A172 (cell line): ENCODE measurements at regions not wholly inside any gene's neighbourhood (a gene's known extent, or its start where the extent isn't known, plus 50 kb on each side); places are given as distances from the start of the nearest gene placed in this dataset.

ENCODE experiments used
- DNase-seq: peaks from one replicate; pipeline ENCODE4 v3.0.0-alpha.2; 2015; ENCODE audit warnings: low spot score

- DNase-seq: no peak
Observed at GRCh38 chr5:116848954-116849581, 274.4 kb upstream of the SEMA6A start.

- DNase-seq: no peak
Observed at GRCh38 chr5:116847960-116848359, 273.3 kb upstream of the SEMA6A start.

- DNase-seq: no peak
Observed at GRCh38 chr5:116844015-116844414, 269.4 kb upstream of the SEMA6A start.

GRCh38 chr5:116842514-116842961 is 267.9 kb upstream of the SEMA6A start:
- no peak for DNase-seq

DNA sequence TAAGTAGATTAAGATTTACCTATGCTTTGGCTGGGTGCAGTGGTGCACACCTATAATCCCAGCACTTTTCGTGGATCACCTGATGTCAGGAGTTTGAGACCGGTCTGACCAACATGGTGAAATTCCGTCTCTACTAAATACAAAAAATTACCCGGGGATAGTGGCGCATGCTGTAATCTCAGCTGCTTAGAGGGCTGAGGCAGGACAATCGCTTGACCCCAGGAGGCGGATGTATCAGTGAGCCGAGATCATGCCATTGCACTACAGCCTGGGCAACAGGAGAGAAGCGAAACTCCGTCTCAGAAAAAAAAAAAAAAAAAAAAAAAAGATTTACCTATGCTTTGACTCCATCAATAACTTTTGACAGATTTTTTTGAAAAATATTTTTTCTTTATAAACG is 267.1 kb upstream of the SEMA6A start:
- DNase-seq: no peak

GRCh38 chr5:116838011-116838536 is 263.5 kb upstream of the SEMA6A start:
- no peak for DNase-seq

GRCh38 chr5:116834796-116835515 is 260.3 kb upstream of the SEMA6A start:
- no peak for DNase-seq

DNA sequence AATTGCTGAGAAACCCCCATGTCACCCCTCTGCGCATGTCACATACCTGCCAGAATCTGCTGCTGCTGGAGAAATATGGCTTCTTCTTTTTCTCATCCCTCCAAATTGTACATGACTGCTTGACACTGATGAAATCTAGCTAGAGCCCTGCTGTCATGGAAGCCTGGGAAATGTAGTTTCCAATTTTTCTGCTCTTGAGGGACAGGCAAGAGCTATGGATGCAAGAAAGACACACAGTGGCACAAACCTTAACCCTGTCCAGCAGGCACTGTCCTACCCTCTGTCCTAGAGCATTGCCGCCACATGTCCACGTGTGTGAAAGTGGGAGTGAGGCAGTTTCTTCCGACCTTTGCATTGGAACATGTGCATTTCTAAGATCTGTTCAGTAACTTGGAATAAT is 255.5 kb upstream of the SEMA6A start:
- no peak for DNase-seq

DNA sequence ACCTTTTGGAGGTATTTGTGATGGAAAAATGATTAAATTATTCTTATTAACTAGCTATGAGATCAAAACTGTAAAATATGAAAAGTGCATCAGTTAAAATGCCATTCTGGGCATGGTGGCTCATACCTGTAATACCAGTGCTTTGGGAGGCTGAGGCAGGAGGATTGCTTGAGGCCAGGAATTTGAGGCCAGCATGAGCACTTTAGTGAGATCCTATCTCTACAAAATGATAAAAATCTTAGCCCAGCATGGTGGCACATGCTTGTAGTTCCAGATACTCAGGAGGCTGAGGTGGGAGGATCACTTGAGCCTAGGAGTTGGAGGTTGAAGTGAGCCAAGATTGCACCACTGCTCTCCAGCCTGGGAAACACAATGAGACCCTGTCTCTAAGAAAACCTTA is 252.5 kb upstream of the SEMA6A start:
- no peak for DNase-seq

GRCh38 chr5:116825486-116825885 is 250.9 kb upstream of the SEMA6A start:
- DNase-seq: no peak

DNA sequence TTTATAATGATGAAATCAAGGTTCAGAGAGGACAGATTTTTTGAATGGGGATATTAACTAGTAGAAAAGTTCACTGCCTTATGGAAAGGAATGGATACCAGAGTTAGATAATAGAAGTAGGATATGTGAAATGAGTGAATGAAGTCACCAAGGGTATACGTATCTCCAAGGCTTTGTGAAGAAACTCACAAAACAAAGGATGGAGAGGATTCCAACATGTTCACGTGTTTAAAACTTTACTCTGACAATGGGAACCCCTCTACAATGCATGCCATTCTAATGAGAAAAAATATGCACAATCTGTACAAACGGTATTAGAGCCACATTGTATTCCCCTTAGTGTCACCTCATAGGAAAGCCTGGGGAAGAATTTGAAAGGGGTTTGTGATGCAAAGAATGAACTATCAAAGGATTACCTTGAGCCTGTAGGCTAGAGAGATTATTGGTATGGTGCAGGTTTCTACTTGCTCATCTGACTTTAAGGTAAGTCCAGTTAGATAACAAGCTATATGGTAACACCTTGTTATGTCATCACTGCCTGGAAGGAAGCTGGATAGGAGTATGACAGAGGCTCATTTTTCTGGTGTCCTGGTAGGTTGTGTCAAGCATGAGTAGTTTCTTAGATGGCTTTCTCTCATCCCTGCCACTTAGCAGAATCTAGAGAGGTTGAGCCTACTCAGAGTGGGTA is 250.3 kb upstream of the SEMA6A start:
- no peak for DNase-seq

DNA sequence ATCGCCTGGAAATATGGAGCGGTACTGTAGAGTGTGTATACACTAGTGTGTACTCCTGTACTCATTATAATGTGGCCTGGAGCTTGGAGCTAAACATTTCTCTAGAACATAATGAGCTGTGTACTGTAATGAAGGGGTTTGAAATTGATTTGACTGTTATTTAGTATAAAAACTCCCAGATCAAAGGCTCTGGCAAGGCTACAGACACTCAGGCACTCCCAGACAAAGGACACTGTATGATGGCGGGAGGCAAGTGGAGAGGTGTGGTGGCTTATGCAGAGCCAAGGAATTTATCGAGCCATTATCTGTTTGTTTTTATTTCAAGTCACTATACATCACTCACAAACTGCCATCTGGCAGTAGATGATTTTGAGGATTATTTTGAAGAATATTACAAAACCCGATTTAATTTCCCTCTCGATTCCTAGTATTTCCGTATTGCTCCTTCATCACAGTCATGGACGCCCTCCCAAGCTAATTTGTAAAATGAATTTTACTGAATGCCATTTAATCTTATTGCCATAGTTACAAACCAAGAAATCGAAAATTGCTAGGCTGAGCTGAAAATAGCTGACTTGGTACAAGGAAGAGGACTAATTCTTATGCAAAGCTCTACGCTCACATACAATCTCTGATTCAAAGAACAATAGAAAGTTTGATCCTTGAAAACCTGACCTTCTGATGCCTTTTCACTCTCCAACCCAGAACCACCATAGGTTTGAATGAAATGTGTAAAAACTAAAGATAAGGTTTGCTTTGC is 240.2 kb upstream of the SEMA6A start:
- DNase-seq: no peak

GRCh38 chr5:116813906-116814305 is 239.3 kb upstream of the SEMA6A start:
- no peak for DNase-seq

DNA sequence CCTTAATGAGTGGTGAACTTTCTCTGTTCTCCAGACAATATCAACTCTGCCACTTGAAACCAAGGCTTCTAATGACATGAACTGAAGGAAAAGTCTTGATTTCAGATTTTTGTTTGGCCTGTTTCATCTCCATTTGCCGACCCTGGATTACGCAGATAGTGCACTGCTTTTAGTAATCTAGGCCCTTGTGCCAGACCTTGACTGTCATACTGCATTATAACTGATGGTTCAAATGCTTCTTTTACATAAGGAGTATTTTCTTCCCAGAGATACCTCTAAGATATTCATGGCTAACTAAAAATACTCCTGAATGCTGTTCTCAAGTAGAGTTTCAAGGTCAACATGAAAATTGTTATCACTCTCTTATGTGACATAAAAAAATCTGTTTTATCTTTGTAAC is 238.7 kb upstream of the SEMA6A start:
- no peak for DNase-seq

DNA sequence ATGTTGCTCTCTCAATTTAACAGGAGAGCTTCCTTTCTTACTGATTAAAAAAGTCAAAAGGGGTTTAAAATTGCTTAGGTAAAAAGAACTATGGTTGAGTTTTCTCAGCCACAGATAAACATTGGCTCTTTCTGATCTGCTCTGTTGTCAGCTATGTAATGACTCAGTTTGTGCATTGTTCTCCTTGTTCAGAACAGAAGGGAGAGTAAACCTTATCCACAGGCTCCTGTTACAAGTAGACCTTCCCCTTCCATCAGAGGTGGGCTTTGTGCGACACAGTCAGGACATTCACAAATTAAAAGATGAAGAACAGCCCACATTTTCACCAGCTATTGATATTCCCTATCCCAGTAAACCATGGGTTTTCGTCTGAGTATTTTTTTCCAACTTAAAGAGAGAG is 236.3 kb upstream of the SEMA6A start:
- no peak for DNase-seq

GRCh38 chr5:116806836-116807235 is 232.2 kb upstream of the SEMA6A start:
- DNase-seq: no peak

GRCh38 chr5:116799401-116799800 is 224.8 kb upstream of the SEMA6A start:
- no peak for DNase-seq

DNA sequence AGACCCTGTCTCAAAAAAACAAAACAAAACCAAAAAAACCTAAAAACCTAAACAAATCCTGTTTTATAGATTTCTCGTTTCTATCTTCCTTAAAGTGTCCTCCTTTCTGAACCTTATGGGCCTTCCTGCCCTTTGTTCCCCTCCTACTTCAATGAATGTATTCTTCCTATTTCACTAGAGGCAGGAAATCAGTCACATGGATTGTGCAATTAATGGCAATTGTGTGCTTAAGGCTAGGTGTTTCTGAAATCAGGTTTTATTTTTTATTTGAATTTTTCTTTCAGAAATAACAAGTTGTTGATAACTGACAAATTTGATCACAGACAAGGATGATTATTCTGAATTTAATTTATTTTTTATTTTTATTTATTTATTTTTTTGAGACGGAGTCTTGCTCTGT is 220.6 kb upstream of the SEMA6A start:
- no peak for DNase-seq

DNA sequence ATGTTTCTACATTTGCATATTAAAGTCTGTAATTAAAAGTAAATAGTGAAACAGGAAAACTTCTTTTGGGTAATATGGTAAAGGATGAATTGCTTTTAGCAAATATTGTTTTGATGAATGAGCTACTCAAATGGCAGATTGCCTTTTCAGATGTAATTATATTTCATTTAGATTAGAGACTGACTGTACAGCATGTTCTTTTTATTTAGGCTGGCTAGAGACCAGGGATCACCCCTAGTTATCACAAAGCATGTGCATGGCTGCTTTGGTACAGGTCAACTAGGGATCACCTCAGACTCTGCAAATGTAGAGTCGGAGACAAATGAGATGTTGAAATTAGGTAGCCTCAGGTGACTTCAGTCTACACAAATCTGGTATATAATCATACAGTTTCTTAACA is 214.9 kb upstream of the SEMA6A start:
- no peak for DNase-seq

- DNase-seq: no peak
Observed at GRCh38 chr5:116788851-116789403, 214.3 kb upstream of the SEMA6A start.

- no peak for DNase-seq
Observed at GRCh38 chr5:116787570-116787969, 212.9 kb upstream of the SEMA6A start.

DNA sequence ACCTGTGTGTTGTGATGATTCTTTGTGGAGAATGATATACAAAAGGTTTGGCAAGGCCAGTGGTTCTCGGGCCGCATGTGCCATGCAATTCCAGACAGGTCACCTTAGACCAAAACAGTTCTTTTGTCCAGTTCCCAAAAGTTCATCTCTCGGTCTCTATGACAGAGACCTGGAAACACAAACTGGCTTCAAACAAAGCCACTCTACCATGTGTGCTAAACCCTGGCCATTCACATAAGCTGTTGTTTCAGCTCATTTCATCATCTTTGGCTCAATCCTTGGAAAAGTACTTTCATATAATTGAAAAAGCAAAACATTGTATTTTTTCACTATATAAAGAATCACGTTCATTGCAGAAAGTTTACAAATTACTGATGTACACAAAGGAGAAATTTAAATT is 210.5 kb upstream of the SEMA6A start:
- no peak for DNase-seq
